H1 (cell line): ENCODE measurements at regions not wholly inside any gene's neighbourhood (a gene's known extent, or its start where the extent isn't known, plus 50 kb on each side); places are given as distances from the start of the nearest gene placed in this dataset.

ENCODE experiments used
- CTCF ChIA-PET: fragments of 300-600 bp; sonication (Branson Sonifier 250); formaldehyde crosslinking; loops from one replicate; lab custom pipeline; 2021; ENCODE audit not compliant: partially characterized antibody; lab: Charles Lee
- POLR2A ChIA-PET: fragments of 300-600 bp; sonication (Branson Sonifier 250); formaldehyde crosslinking; loops from one replicate; lab custom pipeline; 2021; ENCODE audit warnings: inconsistent platforms; ENCODE audit not compliant: partially characterized antibody; lab: Charles Lee
- DNase-seq, 2 experiments: peaks; one replicate each; pipeline versions ENCODE4 v3.0.0 to v3.0.0-alpha.2; 2010 to 2022; ENCODE audit warnings: low spot score in 2 of 2, low read depth in 1 of 2, mixed read lengths in 1 of 2
- FAIRE-seq: peaks from 2 replicates; lab custom pipeline; 2011; peaks lifted over from hg19 to GRCh38; lab: Jason Lieb, UNC
- H2AFZ ChIP-seq: 2 replicates; pipeline ENCODE4 v1.8.1; 2012; ENCODE audit warnings: low read length, inconsistent platforms
- H2AK5ac ChIP-seq: 2 replicates; pipeline ENCODE4 v1.6.1; 2013; ENCODE audit warnings: low read depth, low read length
- H2BK120ac ChIP-seq: replicated peaks from 2 replicates; pipeline ENCODE3; 2013; ENCODE audit warnings: low read depth, low read length, inconsistent platforms
- H2BK12ac ChIP-seq: 2 replicates; pipeline ENCODE4 v1.6.1; 2013; ENCODE audit warnings: low read depth, low read length
- H2BK15ac ChIP-seq: 2 replicates; pipeline ENCODE4 v1.6.1; 2013; ENCODE audit warnings: low read length
- H2BK20ac ChIP-seq: 2 replicates; pipeline ENCODE4 v1.6.1; 2013; ENCODE audit warnings: low read length
- H2BK5ac ChIP-seq: 2 replicates; pipeline ENCODE4 v1.6.1; 2013; ENCODE audit warnings: low read depth, low read length
- H3K14ac ChIP-seq: 2 replicates; pipeline ENCODE4 v1.6.1; 2013; ENCODE audit warnings: inconsistent platforms; ENCODE audit not compliant: insufficient read length
- H3K18ac ChIP-seq: 2 replicates; pipeline ENCODE4 v1.6.1; 2013; ENCODE audit warnings: low read length; ENCODE audit errors: extremely low read depth
- H3K23ac ChIP-seq: 2 replicates; pipeline ENCODE4 v1.6.1; 2013; ENCODE audit warnings: inconsistent platforms; ENCODE audit not compliant: insufficient read length
- H3K23me2 ChIP-seq: 2 replicates; pipeline ENCODE4 v1.6.1; 2013; ENCODE audit warnings: low read depth, low read length
- H3K27ac ChIP-seq: 2 replicates; pipeline ENCODE4 v1.6.1; 2011; ENCODE audit warnings: low read depth, low read length, inconsistent platforms
- H3K27me3 ChIP-seq, 4 experiments: replicated peaks in 1 of 4; 1 replicate in 1 of 4; 2 replicates in 3 of 4; pipeline versions ENCODE4 v1.6.1 to v1.8.1; 2011 to 2013; ENCODE audit warnings: low read length in 3 of 4, mild to moderate bottlenecking in 3 of 4, inconsistent platforms in 2 of 4, mixed read lengths in 2 of 4, moderate library complexity in 1 of 4; ENCODE audit not compliant: control insufficient read depth in 3 of 4, insufficient read depth in 3 of 4; ENCODE audit errors: extremely low read depth in 1 of 4
- H3K36me3 ChIP-seq, 4 experiments: 2 replicates each; pipeline versions ENCODE4 v1.6.1 to v1.8.1; 2011 to 2013; ENCODE audit warnings: mild to moderate bottlenecking in 4 of 4, low read length in 3 of 4, moderate library complexity in 2 of 4, control low read depth in 1 of 4, inconsistent platforms in 1 of 4; ENCODE audit not compliant: insufficient read depth in 4 of 4, control insufficient read depth in 2 of 4
- H3K4ac ChIP-seq: replicated peaks from 2 replicates; pipeline ENCODE3; 2013; ENCODE audit warnings: low read length, low read depth, mixed read lengths, inconsistent platforms; ENCODE audit not compliant: insufficient read length
- H3K4me1 ChIP-seq, 4 experiments: replicated peaks in 1 of 4; 1 replicate in 1 of 4; 2 replicates in 3 of 4; pipeline versions ENCODE4 v1.6.1 to v1.8.1; 2011 to 2013; ENCODE audit warnings: low read length in 3 of 4, inconsistent platforms in 2 of 4, mixed read lengths in 1 of 4; ENCODE audit not compliant: insufficient read depth in 4 of 4, control insufficient read depth in 3 of 4
- H3K4me2 ChIP-seq, 2 experiments: 2 replicates each; pipeline versions ENCODE4 v1.6.1 to v1.8.1; 2011 to 2013; ENCODE audit warnings: low read depth in 2 of 2, low read length in 2 of 2, control low read depth in 1 of 2, inconsistent platforms in 1 of 2, mild to moderate bottlenecking in 1 of 2; ENCODE audit not compliant: insufficient read depth in 1 of 2
- H3K4me3 ChIP-seq, 4 experiments: fragments of 200-600, 300-600 bp in 1 of 4; sonication (generic), shearing (Covaris generic), sonication (Bioruptor Twin) in 1 of 4; 2 replicates each; pipeline versions ENCODE4 v1.5.1 to v1.8.1; 2011 to 2016; ENCODE audit warnings: low read length in 4 of 4, low read depth in 3 of 4, control low read depth in 2 of 4, inconsistent platforms in 2 of 4, mild to moderate bottlenecking in 2 of 4, mixed read lengths in 1 of 4, moderate library complexity in 1 of 4; ENCODE audit not compliant: insufficient read depth in 2 of 4; ENCODE audit errors: extremely low read depth in 1 of 4
- H3K56ac ChIP-seq: replicated peaks from 2 replicates; pipeline ENCODE3; 2013; ENCODE audit warnings: low read depth, mild to moderate bottlenecking, mixed read lengths, low read length, inconsistent platforms; ENCODE audit not compliant: insufficient read length
- H3K79me1 ChIP-seq: 2 replicates; pipeline ENCODE4 v1.6.1; 2013; ENCODE audit warnings: low read depth, low read length, control low read depth
- H3K79me2 ChIP-seq, 2 experiments: 2 replicates each; pipeline versions ENCODE4 v1.6.1 to v1.8.1; 2012 to 2013; ENCODE audit warnings: low read length in 2 of 2, mild to moderate bottlenecking in 2 of 2, inconsistent platforms in 1 of 2; ENCODE audit not compliant: insufficient read depth in 2 of 2, control insufficient read depth in 1 of 2
- H3K9ac ChIP-seq, 4 experiments: replicated peaks in 1 of 4; 1 replicate in 1 of 4; 2 replicates in 3 of 4; pipeline versions ENCODE4 v1.6.1 to v1.8.1; 2011 to 2013; ENCODE audit warnings: low read depth in 3 of 4, low read length in 3 of 4, control low read depth in 2 of 4, mild to moderate bottlenecking in 2 of 4, moderate library complexity in 2 of 4, inconsistent platforms in 1 of 4; ENCODE audit errors: extremely low read depth in 1 of 4
- H3K9me3 ChIP-seq, 2 experiments: 2 replicates each; pipeline versions ENCODE4 v1.6.1 to v1.8.1; 2012 to 2013; ENCODE audit warnings: mild to moderate bottlenecking in 2 of 2, moderate library complexity in 2 of 2, control low read depth in 1 of 2, inconsistent platforms in 1 of 2, low read depth in 1 of 2, low read length in 1 of 2, mixed read lengths in 1 of 2; ENCODE audit not compliant: insufficient read depth in 2 of 2
- H4K20me1 ChIP-seq, 2 experiments: replicated peaks in 1 of 2; 2 replicates each; pipeline versions ENCODE3 to v1.8.1; 2011 to 2013; ENCODE audit warnings: inconsistent platforms in 2 of 2, low read length in 2 of 2, mild to moderate bottlenecking in 1 of 2; ENCODE audit not compliant: insufficient read depth in 2 of 2, control insufficient read depth in 1 of 2
- H4K5ac ChIP-seq: 2 replicates; pipeline ENCODE4 v1.6.1; 2013; ENCODE audit warnings: low read length, low read depth, mixed read lengths, inconsistent platforms; ENCODE audit not compliant: insufficient read length
- H4K8ac ChIP-seq: 2 replicates; pipeline ENCODE4 v1.8.0; 2013; ENCODE audit warnings: mild to moderate bottlenecking, moderate library complexity, low read length, inconsistent platforms; ENCODE audit not compliant: insufficient read depth; ENCODE audit errors: extremely low read depth
- H4K91ac ChIP-seq: replicated peaks from 2 replicates; pipeline ENCODE3; 2013; ENCODE audit warnings: low read length, mixed read lengths, inconsistent platforms; ENCODE audit not compliant: insufficient read length
- GABPA ChIP-seq: IDR thresholded peaks from 2 replicates; pipeline ENCODE4 v1.6.1; 2011; ENCODE audit warnings: mild to moderate bottlenecking, low read length, moderate library complexity, borderline replicate concordance; ENCODE audit not compliant: insufficient read depth
- KDM1A ChIP-seq: fragments of 200-600, 300-600 bp; sonication (generic); IDR thresholded peaks from 2 replicates; pipeline ENCODE4 v1.7.1; 2016; ENCODE audit warnings: mild to moderate bottlenecking, low read length, borderline replicate concordance
- POLR2A ChIP-seq, 2 experiments: IDR thresholded peaks; 1 replicate in 1 of 2; 2 replicates in 1 of 2; pipeline ENCODE4 v1.6.1; 2011; ENCODE audit warnings: low read depth in 2 of 2, low read length in 2 of 2, mild to moderate bottlenecking in 2 of 2; ENCODE audit errors: control extremely low read depth in 1 of 2
- POU5F1 ChIP-seq: IDR thresholded peaks from 2 replicates; pipeline ENCODE4 v1.6.1; 2011; ENCODE audit warnings: low read depth, mild to moderate bottlenecking, low read length, moderate library complexity
- SRF ChIP-seq: IDR thresholded peaks from 2 replicates; pipeline ENCODE4 v1.6.1; 2011; ENCODE audit warnings: mild to moderate bottlenecking, low read depth, low read length, moderate library complexity
- TAF7 ChIP-seq: optimal IDR thresholded peaks from 2 replicates; pipeline ENCODE3; 2011; ENCODE audit warnings: low read depth, mild to moderate bottlenecking, inconsistent platforms, low read length, moderate library complexity, borderline replicate concordance
- whole genome bisulfite sequencing, 2 experiments: shearing (Covaris generic) in 1 of 2; methylation state at CpG; one replicate each; pipeline versions ENCODE4 v1.1.6 to v1.1.7; 2013 to 2015; ENCODE audit warnings: low lambda C conversion rate in 2 of 2, mixed read lengths in 2 of 2, inconsistent platforms in 1 of 2, low coverage in 1 of 2, missing lambda C conversion rate in 1 of 2; ENCODE audit not compliant: insufficient replicate concordance in 2 of 2, insufficient coverage in 1 of 2, insufficient read length in 1 of 2; ENCODE audit errors: extremely low coverage in 1 of 2, missing lambda C conversion rate in 1 of 2; 5-methylcytosine and 5-hydroxymethylcytosine counted together
- TF ChIP-seq, protein P1 (sequence below), 3 experiments: IDR thresholded peaks; 1 replicate in 2 of 3; 2 replicates in 1 of 3; pipeline versions ENCODE4 v1.5.1 to v1.6.1; 2011; ENCODE audit warnings: low read length in 3 of 3, mild to moderate bottlenecking in 3 of 3, inconsistent platforms in 2 of 3, low read depth in 1 of 3, moderate library complexity in 1 of 3; ENCODE audit not compliant: insufficient read depth in 1 of 3; ENCODE audit errors: control extremely low read depth in 1 of 3

DNA sequence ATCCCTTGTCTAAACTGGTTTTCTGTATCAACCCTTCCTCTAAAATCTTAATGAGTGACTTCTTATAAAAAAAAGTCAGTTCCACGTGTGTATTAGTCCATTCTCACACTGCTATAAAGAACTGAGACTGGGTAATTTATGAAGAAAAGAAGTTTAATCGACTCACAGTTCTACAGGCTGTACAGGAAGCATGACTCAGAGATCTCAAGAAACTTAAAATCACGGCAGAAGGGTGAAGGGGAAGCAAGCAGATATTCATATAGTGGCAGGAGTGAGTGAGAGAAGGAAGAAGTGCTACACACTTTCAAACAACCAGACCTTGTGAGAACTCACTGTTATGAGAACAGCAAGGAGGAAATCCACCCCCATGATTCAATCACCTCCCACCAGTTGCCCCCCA lies 307.8 kb upstream of the ARRDC3 start:
- Histone ChIP-seq H4K8ac (no peak overlapping the region), H2AFZ (no peak overlapping the region), H3K18ac (no peak overlapping the region), H3K79me2 (no peaks in the 10 kb centered on the region), H3K14ac (no peak overlapping the region), H3K79me1 (no peaks in the 10 kb centered on the region), H2BK5ac (no peak overlapping the region), H3K4ac (no peak overlapping the region), H3K23ac (no peak overlapping the region), H3K4me2 (no peak overlapping the region), H3K27ac (no peak overlapping the region)
- POLR2A ChIA-PET: no interaction called here
- no peak for TF ChIP-seq TAF7
- TF ChIP-seq, protein P1, sequence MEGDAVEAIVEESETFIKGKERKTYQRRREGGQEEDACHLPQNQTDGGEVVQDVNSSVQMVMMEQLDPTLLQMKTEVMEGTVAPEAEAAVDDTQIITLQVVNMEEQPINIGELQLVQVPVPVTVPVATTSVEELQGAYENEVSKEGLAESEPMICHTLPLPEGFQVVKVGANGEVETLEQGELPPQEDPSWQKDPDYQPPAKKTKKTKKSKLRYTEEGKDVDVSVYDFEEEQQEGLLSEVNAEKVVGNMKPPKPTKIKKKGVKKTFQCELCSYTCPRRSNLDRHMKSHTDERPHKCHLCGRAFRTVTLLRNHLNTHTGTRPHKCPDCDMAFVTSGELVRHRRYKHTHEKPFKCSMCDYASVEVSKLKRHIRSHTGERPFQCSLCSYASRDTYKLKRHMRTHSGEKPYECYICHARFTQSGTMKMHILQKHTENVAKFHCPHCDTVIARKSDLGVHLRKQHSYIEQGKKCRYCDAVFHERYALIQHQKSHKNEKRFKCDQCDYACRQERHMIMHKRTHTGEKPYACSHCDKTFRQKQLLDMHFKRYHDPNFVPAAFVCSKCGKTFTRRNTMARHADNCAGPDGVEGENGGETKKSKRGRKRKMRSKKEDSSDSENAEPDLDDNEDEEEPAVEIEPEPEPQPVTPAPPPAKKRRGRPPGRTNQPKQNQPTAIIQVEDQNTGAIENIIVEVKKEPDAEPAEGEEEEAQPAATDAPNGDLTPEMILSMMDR (IDR thresholded peaks at IDR 0.05; ENCODE audit: control extremely low read depth in 1 of 3, insufficient read depth in 1 of 3, low read depth in 1 of 3, low read length in 3 of 3): no peak
- TF ChIP-seq POU5F1: no peak
- TF ChIP-seq KDM1A: no peak
- TF ChIP-seq POLR2A (IDR thresholded peaks at IDR 0.05; ENCODE audit: control extremely low read depth in 1 of 2, low read depth in 2 of 2, low read length in 2 of 2): no peak
- no peak for TF ChIP-seq SRF
- no peak for TF ChIP-seq GABPA
- TF ChIP-seq, all 59 proteins: peak for 0
- Histone ChIP-seq H2BK20ac (no peak overlapping the region), H4K5ac (no peak overlapping the region), H3K23me2 (no peaks in the 10 kb centered on the region), H3K4me1 (no peaks in the 10 kb centered on the region), H2AK5ac (no peak overlapping the region), H2BK12ac (no peak overlapping the region), H3K9ac (no peak overlapping the region), H3K56ac (no peak overlapping the region), H3K27me3 (peaks cover 0 to 1% (median 0%) of the 10 kb centered on the region in 4 experiments; a peak in 1 of 7 replicates), H3K36me3 (no peaks in the 10 kb centered on the region), H2BK15ac (no peak overlapping the region), H4K20me1 (no peaks in the 10 kb centered on the region), H4K91ac (no peak overlapping the region), H3K4me3 (no peak overlapping the region), H3K9me3 (peaks cover 5 to 14% of the 10 kb centered on the region in 2 experiments), H2BK120ac (no peak overlapping the region)
- FAIRE-seq (no peak), DNase-seq (no peak)
- 61% methylated on average over 3 of the region's 3 CpGs; no CpG with 5 or more reads in 1 of the 2 experiments for WGBS, 2 experiments
- CTCF ChIA-PET: no interaction called here
